IPS-NIHi11 (cell line): ENCODE measurements at regions not wholly inside any gene's neighbourhood (a gene's known extent, or its start where the extent isn't known, plus 50 kb on each side); places are given as distances from the start of the nearest gene placed in this dataset.

Source experiments
- DNase-seq: peaks from one replicate; pipeline ENCODE4 v3.0.0; 2012; ENCODE audit warnings: mixed read lengths, low spot score

DNA sequence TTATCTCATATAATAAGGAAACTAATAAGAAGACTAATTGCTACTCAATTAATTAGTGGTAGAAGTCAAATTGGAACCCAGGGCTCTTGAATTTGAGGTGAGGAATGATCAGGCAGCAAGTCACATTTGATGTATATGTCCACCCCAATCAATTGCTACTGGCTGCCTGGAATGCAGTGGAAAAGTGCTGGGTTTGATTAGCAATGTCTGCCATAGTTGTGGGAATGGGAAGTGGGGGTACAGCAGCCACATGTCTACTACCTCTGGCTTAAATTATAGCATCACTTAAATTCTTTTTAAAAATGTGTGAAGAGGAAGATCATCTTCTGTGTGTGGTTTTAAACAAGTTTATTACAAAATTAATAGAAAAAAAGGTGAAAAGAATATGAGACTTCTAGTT, 50.8 kb upstream of the NAV2 start:
- DNase-seq, result no peak

DNA sequence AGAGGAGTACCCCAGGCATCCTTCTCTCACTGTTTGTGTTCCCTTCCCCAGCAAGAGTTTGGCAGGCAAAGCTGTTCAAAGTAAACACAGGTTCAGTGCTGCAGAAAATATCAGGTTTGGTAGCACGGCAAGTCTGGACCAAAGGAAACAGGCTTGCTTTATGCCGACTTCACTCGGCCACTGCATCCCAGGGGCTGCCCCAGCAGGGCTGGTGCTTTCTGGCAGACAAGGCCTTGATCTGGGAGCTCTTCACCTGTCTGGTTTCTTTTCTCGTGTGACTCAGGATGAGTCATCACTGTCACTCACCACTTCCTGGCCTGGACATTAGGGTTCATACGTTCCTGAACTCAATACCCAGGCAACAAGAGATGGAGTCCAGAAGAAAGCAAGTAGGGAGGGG, 52.6 kb upstream of the NAV2 start:
- DNase-seq, result no peak

DNA sequence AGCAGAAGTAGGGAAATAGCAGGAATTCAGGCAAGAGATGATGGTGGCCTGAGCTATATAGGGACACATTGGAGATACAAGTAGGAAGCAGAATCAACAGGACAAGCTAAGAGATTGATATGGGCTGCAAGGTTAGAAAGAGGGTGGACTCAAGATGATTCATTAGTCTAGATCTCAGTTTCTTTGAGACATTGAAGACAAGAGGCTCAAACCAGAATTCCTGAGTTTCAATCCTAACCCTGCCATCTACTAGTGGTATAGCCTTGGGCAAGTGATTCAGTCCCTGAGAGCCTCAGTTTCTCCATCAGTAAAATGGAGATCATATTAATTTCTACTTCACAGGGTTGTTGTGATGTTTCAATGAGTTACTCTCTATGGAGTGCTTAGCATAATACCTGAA, 53.1 kb upstream of the NAV2 start:
- DNase-seq, result no peak

DNA sequence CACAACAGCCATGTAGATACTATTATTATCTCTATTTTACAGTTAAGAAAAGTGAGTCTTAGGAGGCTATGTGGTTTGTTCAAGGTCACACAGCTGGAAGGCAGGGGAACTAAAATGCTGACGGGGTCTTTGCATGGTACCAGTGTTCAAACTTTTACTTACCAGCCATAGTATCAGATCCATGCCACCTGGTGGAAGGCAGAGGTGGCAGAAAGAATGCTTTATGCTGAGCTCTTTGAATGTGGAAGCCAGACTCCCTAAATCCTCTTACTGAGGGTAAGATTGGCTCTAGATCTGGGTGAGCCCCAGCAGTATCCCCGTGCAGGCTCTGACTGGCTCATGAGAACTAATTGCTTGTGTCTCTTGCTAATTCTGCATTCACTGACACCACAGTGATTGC, 54.3 kb upstream of the NAV2 start:
- no peak for DNase-seq

DNA sequence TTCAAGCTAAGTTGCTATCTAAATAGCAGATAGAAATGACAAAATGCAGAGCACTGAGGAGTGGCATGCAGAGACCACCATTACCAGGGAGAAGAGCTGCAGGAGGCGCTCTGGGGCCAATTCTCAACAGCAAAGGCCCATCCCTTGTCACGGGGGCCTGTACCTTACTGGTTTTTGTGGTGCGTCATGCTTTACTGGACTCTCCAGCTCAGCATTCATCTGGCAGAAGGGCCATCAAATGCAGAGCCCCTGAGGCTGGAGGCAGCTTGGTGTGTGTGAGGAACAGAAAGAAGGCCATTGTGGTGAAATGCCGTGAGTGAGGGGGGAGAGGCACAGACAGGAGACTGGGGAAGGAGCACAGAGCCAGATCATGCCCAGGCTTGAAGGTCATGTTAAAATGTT, 56.5 kb upstream of the NAV2 start:
- peak; percentile 30 for DNase-seq

DNA sequence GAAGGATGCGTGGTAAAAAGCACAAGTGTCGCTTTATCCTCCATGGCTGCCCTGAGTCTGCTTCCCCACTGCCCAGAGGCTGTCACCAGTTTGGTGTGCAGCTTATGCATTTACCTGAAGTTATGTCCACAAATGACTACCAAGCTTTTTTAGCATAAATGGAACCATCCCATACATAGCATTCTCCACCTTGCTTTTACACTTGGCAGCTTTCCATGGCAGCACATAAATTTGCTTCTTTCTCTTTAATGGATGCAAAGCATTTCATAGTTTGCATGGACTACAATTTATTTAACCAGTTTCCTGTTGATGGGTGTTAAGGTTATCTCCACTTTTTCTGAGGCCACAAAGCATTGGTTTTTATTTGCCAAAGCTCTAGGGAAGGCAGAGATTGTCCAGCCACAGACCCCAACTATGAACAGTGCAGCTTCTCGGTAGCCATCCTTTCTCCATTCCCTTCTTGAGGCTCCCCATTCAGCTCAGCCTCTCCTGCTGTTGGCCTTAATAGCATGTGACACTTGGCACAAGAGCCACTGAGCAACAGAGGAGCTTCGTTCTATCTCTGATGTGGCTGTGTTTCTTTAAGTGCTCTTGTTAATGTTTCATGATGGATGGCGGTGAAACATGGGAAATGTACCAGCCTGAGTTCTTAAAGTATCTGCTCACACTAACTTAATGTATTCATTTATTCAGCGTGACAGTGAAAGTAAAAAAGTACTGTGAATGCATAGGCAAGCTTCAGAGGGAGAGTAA, 59.8 kb upstream of the NAV2 start:
- no peak for DNase-seq

DNA sequence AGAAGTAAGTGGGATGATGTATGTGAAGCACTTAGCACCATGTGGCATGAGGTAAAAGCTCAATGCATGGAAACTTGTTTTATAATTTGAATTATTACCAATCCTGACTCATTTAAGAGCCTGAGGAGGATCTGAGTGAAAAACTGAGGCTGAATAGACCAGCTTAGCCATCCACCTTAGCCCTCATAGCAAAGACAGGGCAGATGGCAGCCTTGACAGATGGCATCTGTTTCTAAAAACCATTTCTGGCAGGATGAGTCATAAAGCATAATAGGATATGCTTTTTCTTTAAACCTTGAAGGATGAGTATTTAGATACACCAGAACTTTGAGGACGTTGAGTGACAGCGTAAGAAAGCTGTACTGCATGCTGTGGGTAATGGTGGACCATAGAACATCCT, 61.0 kb upstream of the NAV2 start:
- no peak for DNase-seq

DNA sequence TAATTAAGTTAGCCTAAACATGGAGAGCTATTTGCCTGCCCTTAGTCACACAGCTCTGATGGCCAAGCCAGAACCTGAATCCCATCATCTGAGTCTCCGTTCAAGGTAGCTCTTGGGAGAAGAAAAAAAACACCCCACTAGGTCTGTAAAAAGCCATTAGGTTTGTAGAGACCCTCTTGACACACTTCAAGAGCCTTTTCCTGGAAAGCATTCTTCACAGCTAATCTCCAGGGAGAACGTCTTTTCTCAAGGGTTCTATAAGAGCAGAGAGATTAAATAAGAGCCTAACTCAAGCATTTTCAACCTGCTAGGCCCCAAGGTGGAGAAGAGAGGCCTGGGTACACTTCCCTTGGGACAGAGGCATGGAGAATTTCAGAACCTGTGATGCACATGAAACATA, 61.6 kb upstream of the NAV2 start:
- DNase-seq, result no peak

DNA sequence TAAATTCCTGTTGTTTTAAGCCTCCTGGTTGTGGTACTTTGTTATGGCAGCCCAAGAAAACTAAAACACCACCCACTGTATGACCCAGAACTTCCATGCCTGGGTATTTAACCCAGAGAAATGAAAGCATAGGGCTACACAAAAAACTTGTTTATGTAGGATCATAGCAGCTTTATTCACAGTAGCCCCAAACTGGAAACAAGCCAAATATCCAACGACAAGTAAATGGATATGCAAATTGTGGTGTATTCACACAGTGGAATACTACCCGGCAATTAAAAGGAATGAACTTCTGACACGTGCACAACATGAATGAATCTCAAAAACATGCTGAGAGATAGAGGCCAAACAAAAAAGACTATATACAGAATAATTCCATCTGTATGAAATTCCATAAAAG, 62.2 kb upstream of the NAV2 start:
- no peak for DNase-seq

DNA sequence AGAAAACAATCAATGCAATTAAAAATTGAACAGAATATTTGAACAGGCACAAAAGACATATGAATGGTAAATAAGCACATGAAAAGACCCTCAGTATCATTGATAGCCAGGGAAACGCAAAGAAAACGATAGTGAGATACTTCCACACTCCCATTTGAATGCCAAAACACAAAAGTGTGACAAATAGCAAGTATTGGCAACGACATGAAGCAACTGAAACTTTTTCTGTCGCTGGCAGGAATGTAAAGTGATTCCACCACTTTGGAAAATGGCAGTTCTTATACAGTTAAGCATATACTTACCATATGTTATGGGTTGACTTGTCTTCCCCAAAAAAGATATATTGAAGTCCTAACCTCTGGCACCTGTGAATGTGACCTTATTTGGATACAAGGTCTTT, 62.9 kb upstream of the NAV2 start:
- DNase-seq, result no peak

DNA sequence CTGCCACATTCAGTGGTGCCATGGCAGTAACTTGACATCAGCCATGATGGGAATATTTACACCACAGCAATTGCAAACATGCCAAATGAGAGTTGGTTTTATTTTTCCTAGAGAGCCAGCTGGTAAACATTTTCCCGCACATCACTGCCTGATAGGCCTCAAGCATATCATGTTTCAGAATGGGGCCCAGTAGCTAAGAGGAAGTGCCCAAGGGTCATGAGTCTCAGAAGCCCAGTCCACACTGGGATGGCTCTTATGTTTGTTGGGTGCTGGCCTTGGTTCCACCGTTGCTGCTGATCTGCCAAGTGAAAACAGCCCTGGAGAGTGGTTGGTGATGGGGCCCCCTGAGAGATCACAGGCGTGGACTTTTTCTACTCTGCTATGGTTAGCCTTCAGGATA, 64.3 kb upstream of the NAV2 start:
- DNase-seq, result no peak

DNA sequence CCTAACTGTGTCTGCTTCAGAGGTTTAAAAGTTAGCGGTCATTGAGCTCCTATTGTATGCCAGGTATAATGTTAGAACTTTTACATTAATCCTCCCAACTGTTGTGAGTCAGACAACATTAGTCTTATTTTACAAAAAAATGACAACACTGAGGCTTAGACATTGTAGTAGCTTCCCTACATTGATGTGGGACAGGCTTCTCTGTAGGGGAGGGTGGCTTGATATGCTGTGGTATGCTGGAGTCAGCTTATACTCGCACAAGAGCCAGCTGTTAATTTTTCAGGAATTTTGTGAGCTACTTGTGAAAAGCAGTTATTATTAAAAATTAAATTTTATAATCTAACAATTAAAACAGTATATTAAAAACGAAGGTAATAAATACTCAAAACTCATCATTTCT, 64.8 kb upstream of the NAV2 start:
- no peak for DNase-seq

DNA sequence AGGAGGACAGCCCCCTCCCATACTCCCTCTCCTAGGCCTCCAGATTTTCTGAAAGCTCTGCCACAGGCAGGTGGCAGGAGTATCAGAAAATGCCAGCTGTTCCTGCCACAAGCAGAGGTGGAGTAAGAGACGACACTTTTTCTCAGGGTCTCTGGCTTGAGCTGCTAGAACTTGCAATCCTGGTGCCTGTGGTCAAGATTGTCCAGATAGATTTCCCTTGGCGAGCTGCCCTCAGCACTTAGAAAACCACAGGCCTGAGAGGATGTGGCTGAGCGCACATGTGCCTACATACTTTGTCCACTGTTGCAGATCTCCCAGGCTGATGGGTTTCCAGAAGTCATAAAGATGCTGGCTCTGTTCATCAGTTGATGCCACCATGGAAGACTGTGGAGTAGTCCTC, 65.7 kb upstream of the NAV2 start:
- DNase-seq, result no peak

DNA sequence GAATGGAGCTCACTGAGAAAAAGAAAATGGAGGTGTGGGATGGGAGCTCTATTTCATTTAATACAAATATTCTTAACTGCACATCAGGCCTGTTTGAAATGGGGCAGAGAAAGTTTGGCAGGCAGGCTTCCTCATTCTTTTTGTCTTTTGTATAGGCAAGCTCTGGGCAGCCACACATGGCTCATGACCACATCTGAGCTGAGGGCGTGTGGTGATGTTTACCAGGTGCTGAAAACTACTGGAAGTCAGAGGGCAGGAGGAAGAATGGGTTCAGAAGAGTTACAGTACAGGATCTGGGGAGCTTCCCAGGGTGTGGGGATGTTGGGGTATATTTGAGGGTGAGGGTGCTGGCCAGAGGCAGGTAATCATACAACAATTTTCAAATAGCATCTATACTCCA, 66.3 kb upstream of the NAV2 start:
- no peak for DNase-seq

DNA sequence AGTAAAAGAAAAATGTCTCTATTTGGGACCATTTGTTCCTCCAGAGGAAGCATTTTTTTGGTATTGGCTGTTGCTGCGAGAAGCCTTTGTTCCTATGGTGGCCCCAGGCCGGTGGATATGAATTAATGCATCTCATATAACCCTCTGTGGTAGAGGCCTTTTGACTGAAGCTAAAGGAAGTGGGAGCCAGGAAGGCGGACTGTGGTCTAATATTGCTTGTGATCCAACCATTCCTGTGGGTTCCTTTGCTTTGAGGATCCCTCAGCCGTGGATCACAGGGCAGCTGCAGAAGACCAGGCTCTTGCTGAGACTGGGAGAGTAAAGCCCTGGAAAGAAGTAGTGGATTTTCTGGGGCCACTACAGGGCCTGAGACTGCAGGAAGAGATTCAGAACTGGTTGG, 68.3 kb upstream of the NAV2 start:
- no peak for DNase-seq

DNA sequence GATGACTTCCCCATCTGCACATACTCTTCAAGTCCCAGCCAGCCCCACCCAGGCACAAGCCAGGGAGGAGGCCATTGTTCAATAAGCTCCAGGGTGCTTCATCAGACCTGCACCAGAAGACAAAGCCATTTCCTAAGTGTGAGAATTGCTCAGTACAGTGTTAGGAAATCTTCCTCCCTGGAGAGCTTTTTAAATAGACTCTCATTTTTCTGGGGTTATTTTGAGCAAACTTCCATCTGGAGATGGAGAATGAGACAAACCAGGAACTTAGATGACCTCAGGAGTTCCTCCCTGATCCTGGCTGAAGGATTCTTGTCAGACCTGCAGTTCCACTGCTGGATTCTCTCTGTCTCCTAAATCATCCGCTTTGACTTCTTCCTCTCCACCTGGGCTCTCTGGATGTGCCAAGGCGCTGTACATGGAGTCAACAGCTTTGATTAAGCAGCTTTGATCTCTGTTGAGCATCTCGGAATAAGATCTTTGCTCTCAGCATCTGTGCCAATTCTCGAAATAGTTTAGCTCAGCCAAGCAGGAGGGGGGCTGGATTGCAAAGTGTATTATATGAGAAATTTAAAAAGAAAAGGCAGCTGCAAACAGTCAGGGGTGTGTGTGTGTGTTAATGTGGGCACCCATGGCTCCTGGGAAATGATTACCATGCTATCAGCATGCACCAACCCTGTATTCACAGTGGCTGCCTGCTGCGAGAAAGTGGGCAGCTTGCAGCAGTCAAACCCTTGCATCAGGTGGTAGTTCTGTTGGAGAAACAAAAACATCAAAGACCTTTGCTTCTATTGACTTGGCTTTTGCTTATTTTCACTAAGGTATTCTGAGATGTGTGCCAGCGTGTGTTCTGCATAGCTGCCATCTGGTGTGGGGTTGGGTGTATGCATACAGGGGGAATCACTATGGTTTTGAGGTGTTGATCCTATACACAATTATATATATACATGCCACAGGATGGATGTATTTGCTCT, 70.2 kb upstream of the NAV2 start:
- DNase-seq, result no peak

DNA sequence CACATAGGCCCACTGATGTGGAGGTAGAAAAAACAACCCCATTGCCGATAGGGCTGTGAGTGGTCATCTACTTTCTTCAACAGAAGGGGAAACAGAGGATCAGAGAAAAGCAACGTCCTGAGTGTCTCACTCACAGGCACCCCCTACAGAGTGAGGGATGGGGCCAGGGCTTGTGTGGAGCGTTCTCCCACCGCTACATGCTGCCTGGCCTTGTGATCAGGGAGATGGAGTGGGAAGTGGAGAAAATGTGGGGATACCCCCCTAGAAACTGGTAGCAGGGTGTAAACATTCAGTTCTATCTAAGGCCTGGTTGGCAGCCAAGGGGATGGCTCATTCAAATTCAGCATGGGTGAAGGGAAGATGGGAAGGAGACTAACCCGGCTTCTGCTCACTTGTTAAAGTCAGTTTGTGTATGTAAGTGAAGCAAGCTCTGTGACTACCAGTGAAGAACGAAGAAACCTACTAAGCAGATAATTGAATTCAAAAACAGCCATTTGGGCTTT, 73.0 kb upstream of the NAV2 start:
- no peak for DNase-seq

DNA sequence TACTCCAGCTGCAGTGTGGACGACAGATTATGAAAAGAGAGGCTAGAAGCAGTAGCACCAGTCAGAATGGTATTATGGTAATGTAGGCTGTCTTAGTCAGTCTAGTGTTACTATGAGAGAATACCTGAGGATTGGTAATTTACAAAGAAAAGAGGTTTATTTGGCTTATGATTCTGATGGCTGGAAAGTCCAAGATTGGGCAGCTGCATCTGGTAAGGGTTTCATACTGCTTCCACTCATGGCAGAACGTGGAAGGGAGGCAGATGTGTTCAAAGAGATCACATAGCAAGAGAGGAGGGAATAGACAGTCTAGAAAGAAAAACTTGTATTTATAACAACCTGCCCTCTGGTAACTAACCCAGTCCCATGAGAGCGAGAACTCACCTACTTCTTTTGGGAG, 77.3 kb upstream of the NAV2 start:
- no peak for DNase-seq

DNA sequence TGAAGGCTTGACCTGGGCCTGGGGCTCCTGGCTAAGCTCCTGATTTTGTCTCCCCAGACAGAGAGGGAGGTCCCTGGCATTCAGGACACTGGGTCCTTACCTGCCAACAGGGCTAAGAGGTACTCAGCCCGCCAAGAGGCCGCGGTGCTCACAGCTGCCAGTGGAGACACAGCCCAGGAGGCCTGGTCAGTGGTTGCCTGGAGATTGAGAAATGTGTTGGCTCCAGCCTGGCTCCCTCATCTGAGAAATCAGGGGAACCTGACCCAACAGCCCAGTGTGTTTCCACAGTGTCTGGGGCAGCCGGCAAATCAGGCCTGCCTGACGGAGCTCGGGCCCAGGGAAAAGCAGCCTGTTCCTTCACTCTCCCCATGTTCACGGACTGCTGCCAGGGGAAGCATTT, 79.4 kb upstream of the NAV2 start:
- no peak for DNase-seq

DNA sequence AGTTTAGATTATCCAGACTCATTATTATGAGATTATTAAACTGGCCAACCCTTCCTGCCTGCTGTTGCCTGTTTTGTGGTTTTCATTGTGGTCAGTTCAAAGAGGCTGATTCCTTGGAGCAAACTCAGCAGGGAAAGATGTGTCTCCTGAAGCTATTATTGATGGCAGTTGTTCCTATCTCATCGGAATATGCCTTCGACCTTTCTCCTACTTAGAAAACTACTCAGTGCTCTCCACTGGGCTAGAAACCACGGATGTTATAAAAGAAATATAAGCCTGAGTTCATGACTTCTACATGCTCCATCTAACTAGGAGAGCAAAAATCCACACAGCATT, 80.2 kb upstream of the NAV2 start:
- DNase-seq, result no peak

DNA sequence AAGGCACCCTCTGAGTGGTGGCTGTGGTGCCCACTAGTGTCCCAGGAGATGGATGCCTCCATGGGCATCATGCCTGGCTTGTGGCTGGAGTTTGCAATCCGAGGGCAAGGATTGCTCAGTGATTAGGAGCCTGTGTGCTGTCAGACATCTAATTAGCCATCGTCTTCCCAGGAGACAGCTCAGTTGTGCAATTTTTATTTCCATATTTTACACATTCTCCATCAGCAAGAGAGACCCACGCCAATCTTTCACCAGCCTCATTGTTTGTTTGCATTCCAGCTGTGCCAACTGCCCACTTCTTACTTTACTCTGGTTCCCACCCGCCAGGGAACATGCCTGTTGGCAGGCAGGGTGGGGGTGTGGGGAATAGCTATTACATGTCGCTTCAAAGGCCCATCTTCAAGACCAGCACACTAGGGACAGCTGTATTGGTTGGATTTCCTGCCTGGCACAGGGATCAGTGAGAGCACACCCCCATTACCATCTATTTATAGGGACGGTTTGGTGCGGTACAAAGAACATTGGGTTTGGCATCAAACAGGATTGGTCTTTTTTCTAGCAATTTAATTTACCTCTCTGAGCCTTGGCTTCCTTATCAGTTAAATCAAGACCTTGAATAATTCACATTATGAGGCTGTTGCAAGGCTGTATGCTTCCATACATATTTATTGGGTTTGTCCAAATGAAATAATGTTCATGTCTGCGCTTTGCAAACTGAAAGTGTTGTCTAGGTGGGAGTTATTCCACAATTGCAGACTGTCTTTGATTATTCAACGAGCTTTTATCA, 80.7 kb upstream of the NAV2 start:
- DNase-seq, result no peak

DNA sequence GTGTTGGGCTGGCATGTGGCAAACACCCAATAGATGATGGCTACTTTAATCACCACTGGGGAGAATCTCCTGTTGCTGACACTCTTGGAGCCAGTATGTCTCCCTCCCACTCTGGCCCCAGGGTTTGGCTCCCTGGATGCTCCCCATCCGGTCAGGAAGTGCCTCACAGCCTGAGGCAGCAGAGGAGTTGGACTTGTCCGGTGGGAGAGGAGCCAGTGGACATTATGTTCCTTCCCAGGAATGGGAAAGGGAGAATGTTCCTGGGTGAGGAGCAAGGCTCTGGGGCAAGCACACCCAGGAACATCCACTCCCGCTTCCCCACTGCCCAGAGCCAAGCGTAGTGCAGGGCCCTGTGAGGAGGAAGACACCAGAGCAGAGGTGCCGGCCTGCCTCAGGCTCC, 84.6 kb upstream of the NAV2 start:
- no peak for DNase-seq

DNA sequence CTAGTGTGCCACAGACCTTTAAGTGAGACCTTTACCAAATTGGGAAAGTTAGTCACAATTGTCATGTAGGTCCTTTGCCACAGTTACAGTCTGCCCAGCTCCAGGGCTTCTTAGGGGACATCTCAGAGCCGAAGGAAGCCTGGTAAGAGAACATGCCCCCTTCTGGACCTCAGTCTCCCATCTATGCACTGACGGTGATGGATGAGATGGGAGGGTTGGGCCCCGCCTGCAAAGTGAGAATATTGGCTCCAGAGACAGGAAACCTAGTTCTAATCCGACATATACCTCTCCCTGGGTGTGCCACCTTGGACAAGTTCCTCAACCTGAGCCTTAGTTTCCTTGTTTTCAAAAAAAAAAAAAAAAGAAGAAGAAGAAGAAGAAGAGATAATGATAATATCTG, 85.1 kb upstream of the NAV2 start:
- no peak for DNase-seq
